Breast epithelium (tissue), 4 donors: ENCODE measurements at regions not wholly inside any gene's neighbourhood (a gene's known extent, or its start where the extent isn't known, plus 50 kb on each side); places are given as distances from the start of the nearest gene placed in this dataset.

ENCODE experiments used
- DNase-seq, 2 donors: peaks; one replicate each; pipeline ENCODE4 v3.0.0-alpha.2; 2019; ENCODE audit warnings: low spot score in 2 of 2
- H3K27ac ChIP-seq, 2 donors: fragments of 200-600 bp; sonication (generic) in 1 of 2; one replicate each; pipeline ENCODE4 v1.5.1; 2016 to 2019; ENCODE audit warnings: mild to moderate bottlenecking in 1 of 2
- H3K27me3 ChIP-seq, 2 donors: fragments of 200-600 bp; sonication (generic) in 1 of 2; one replicate each; pipeline versions ENCODE4 v1.5.1 to v1.6.0; 2017 to 2019; ENCODE audit warnings: control low read depth in 1 of 2, mild to moderate bottlenecking in 1 of 2
- H3K36me3 ChIP-seq: fragments of 200-600 bp; one replicate; pipeline ENCODE4 v1.5.1; 2019
- H3K4me1 ChIP-seq, 2 donors: fragments of 200-600 bp; sonication (generic); one replicate each; pipeline ENCODE4 v1.5.1; 2016 to 2019; ENCODE audit warnings: control low read depth in 1 of 2
- H3K4me3 ChIP-seq, 3 donors: fragments of 200-600 bp; sonication (generic); 1 replicate in 2 of 3; 2 replicates in 1 of 3; pipeline ENCODE4 v1.5.1; 2016 to 2019; ENCODE audit warnings: mild to moderate bottlenecking in 3 of 3, moderate library complexity in 2 of 3
- H3K9me3 ChIP-seq, 2 donors: fragments of 200-600 bp; sonication (generic) in 1 of 2; one replicate each; pipeline ENCODE4 v1.5.1; 2016 to 2019; ENCODE audit warnings: control low read depth in 1 of 2
- POLR2A ChIP-seq: fragments of 450-650 bp; IDR thresholded peaks from one replicate; pipeline ENCODE4 v1.6.1; 2016; ENCODE audit warnings: antibody characterized with exemption, mild to moderate bottlenecking, moderate library complexity
- POLR2AphosphoS5 ChIP-seq, 3 donors: sonication (generic); formaldehyde crosslinking; IDR thresholded peaks; one replicate each; pipeline ENCODE4 v1.6.1; 2017; ENCODE audit warnings: antibody characterized with exemption in 3 of 3
- intact Hi-C: fragments of 100-400 bp; cut with DNase I; formaldehyde crosslinking; loops from one replicate; pipeline ENCODE4 v1.15.1; 2023; ENCODE audit warnings: low total_unique reads
- TF ChIP-seq, protein P1 (sequence below), 3 donors: fragments of 450-650 bp; IDR thresholded peaks; one replicate each; pipeline ENCODE4 v1.5.1; 2016 to 2017; ENCODE audit warnings: antibody characterized with exemption in 3 of 3, mild to moderate bottlenecking in 3 of 3, moderate library complexity in 3 of 3

DNA sequence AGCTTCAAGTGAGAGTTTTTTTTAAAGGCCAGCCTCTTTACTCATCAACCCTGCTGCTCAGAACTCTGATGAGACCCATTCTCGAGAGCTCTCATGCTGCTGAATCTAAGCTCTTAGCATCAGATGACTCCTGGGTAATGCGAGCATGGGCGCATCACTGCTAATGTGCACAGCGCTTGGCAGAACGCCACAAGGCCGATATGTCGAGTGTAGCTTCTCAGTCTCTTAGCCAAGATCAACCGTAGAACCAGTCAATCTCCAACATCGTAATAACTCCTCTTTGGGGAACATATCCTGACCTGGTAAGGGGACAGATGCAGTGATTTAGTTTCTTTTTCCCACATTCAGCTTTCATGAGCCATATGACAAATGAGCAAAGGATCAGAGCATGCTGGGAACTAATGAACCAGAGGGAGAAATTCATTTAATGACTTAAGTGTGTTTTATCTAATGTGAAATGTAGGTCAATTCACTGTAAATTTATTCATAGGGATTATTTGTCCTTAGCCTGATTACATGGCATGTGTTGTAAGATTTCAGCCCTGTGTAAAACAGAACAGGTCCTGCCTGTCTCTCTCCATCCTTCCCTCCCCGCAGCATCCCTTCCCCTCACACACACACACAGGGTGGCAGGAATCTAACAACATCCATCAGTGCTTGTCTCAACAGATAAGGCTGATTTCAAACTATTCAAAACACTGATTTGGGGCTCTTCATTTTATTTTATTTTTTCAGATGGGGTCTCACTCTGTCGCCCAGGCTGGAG lies 195.4 kb upstream of the C2CD4B start:
- Histone ChIP-seq H3K27ac (no peak overlapping the region), H3K27me3 (no peaks in the 10 kb centered on the region), H3K4me3 (no peak overlapping the region), H3K4me1 (no peaks in the 10 kb centered on the region), H3K9me3 (no peaks in the 10 kb centered on the region), H3K36me3 (no peaks in the 10 kb centered on the region)
- no peak for TF ChIP-seq POLR2A
- TF ChIP-seq, protein P1, sequence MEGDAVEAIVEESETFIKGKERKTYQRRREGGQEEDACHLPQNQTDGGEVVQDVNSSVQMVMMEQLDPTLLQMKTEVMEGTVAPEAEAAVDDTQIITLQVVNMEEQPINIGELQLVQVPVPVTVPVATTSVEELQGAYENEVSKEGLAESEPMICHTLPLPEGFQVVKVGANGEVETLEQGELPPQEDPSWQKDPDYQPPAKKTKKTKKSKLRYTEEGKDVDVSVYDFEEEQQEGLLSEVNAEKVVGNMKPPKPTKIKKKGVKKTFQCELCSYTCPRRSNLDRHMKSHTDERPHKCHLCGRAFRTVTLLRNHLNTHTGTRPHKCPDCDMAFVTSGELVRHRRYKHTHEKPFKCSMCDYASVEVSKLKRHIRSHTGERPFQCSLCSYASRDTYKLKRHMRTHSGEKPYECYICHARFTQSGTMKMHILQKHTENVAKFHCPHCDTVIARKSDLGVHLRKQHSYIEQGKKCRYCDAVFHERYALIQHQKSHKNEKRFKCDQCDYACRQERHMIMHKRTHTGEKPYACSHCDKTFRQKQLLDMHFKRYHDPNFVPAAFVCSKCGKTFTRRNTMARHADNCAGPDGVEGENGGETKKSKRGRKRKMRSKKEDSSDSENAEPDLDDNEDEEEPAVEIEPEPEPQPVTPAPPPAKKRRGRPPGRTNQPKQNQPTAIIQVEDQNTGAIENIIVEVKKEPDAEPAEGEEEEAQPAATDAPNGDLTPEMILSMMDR (IDR thresholded peaks at IDR 0.05) = no peak
- TF ChIP-seq POLR2AphosphoS5 (IDR thresholded peaks at IDR 0.05) = no peak
- no peak for DNase-seq
- intact Hi-C loops = no loop called here

DNA sequence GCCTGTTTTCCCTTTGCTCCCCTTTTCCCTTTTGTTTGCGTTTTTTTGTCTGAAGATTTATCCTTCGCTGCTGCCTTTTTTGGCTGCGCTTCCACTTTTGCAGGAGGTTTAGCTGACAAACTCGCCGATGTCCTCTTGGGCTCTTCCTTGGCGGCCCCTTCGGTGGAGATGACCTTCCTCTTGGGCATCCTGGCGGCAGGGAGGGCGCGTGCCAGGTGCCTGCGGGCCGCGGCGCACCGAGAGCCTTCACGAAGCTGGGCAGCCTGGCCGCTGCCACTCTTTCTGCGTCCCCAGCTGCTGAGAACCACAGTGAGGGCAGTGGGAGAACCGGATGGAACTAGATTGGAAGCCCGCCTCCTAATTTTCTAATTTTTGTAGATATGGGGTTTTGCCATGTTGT lies 197.1 kb upstream of the C2CD4B start:
- no peaks in the 10 kb centered on the region for H3K27me3 ChIP-seq
- no peaks in the 10 kb centered on the region for H3K36me3 ChIP-seq
- H3K4me1 ChIP-seq = no peaks in the 10 kb centered on the region
- no peak overlapping the region for H3K4me3 ChIP-seq
- H3K9me3 ChIP-seq = no peaks in the 10 kb centered on the region
- TF ChIP-seq, protein P1 (IDR thresholded peaks at IDR 0.05) = no peak
- no peak for TF ChIP-seq POLR2AphosphoS5 (IDR thresholded peaks at IDR 0.05)
- no peak for TF ChIP-seq POLR2A
- intact Hi-C loops = no loop called here
- H3K27ac ChIP-seq = no peak overlapping the region
- no peak for DNase-seq

- H3K27ac ChIP-seq = no peak overlapping the region
- intact Hi-C loops = no loop called here
- H3K4me1 ChIP-seq = no peaks in the 10 kb centered on the region
Measured at GRCh38 chr15:62362608-62363007, 197.5 kb upstream of the C2CD4B start.

GRCh38 chr15:62363913-62364312 lies 198.8 kb upstream of the C2CD4B start:
- no peak overlapping the region for H3K27ac ChIP-seq
- no peak for TF ChIP-seq POLR2A
- no peak for TF ChIP-seq POLR2AphosphoS5 (IDR thresholded peaks at IDR 0.05)
- TF ChIP-seq, protein P1 (IDR thresholded peaks at IDR 0.05) = no peak
- intact Hi-C loops = no loop called here
- no peaks in the 10 kb centered on the region for H3K36me3 ChIP-seq
- H3K9me3 ChIP-seq = no peaks in the 10 kb centered on the region
- H3K4me1 ChIP-seq = no peaks in the 10 kb centered on the region
- no peaks in the 10 kb centered on the region for H3K27me3 ChIP-seq
- no peak for DNase-seq
- no peak overlapping the region for H3K4me3 ChIP-seq

More at GRCh38 chr15:62362608-62363007, 197.5 kb upstream of the C2CD4B start:
- Histone ChIP-seq H3K36me3 (no peaks in the 10 kb centered on the region), H3K4me3 (no peak overlapping the region), H3K27me3 (no peaks in the 10 kb centered on the region), H3K9me3 (no peaks in the 10 kb centered on the region)
- TF ChIP-seq POLR2A = no peak
- TF ChIP-seq, protein P1 (IDR thresholded peaks at IDR 0.05) = no peak
- no peak for TF ChIP-seq POLR2AphosphoS5 (IDR thresholded peaks at IDR 0.05)
- no peak for DNase-seq

DNA sequence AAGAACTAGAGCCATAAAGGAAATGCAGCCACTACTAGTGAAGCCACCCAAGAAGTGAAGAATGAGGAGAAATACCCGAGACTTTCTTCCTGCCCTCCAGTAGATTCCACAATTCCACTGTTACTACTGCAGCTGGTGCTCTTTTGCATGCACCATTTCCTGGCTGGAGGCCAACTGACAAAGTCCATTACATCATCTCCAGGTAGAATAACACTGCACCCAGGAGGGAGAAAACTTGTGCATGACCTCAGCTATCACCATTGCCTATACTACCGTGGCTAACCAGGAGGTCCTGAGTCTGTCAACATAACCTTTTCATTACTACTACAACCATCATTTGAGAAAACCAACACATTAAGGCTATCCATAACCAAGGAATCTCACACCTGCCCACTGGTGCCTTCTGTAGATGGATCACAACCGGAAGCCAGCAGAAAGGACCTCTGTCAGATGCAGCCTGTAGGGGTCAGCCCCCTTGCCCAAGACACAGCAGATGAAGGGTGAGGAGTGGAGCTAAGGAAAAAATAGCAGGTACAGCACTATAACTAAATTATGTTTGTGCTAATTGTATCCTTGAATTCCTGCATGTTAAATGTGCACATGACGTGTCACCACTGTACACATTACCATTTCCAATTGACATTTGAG lies 200.8 kb upstream of the C2CD4B start:
- Histone ChIP-seq H3K4me1 (no peaks in the 10 kb centered on the region), H3K9me3 (no peaks in the 10 kb centered on the region), H3K36me3 (no peaks in the 10 kb centered on the region), H3K27ac (no peak overlapping the region), H3K27me3 (no peaks in the 10 kb centered on the region), H3K4me3 (no peak overlapping the region)
- TF ChIP-seq POLR2A = no peak
- TF ChIP-seq, protein P1 (IDR thresholded peaks at IDR 0.05) = no peak
- TF ChIP-seq POLR2AphosphoS5 (IDR thresholded peaks at IDR 0.05) = no peak
- no peak for DNase-seq
- intact Hi-C loops = no loop called here
